SK-N-SH treated with all-trans-retinoic acid at 6 μM for 48 hours (cell line): ENCODE measurements at regions not wholly inside any gene's neighbourhood (a gene's known extent, or its start where the extent isn't known, plus 50 kb on each side); places are given as distances from the start of the nearest gene placed in this dataset.

Experiments used
- ATAC-seq: fragments of 200-7000 bp; cut with Tn5 transposase; 3 replicates; pipeline ENCODE4 v1.9.1; 2020; ENCODE audit warnings: mild to moderate bottlenecking, moderate library complexity
- ARNTL ChIP-seq: fragments of 450-650 bp; formaldehyde crosslinking; IDR thresholded peaks from 2 replicates; pipeline ENCODE4 v1.5.0; 2020; ENCODE audit warnings: low read depth, mild to moderate bottlenecking, moderate library complexity, borderline replicate concordance
- BACH2 ChIP-seq: fragments of 250-450 bp; sonication (Bioruptor Pico); IDR thresholded peaks from 2 replicates; pipeline ENCODE4 v1.9.0; 2021; ENCODE audit warnings: mild to moderate bottlenecking, borderline replicate concordance
- CREB5 ChIP-seq: fragments of 250-450 bp; sonication (Bioruptor Pico); IDR thresholded peaks from 2 replicates; pipeline ENCODE4 v1.5.1; 2020; ENCODE audit warnings: low read depth, mild to moderate bottlenecking, moderate library complexity
- CSDC2 ChIP-seq: fragments of 250-450 bp; sonication (Bioruptor Pico); IDR thresholded peaks from 2 replicates; pipeline ENCODE4 v1.5.0; 2020; ENCODE audit warnings: mild to moderate bottlenecking, moderate library complexity
- ISL1 ChIP-seq: fragments of 250-450 bp; sonication (Bioruptor Pico); IDR thresholded peaks from 2 replicates; pipeline ENCODE4 v2.1.2; 2022; ENCODE audit warnings: mild to moderate bottlenecking, moderate library complexity
- PATZ1 ChIP-seq: fragments of 250-450 bp; sonication (Bioruptor Pico); IDR thresholded peaks from 2 replicates; pipeline ENCODE4 v1.8.0; 2020; ENCODE audit warnings: mild to moderate bottlenecking, moderate library complexity, borderline replicate concordance
- PPARA ChIP-seq: fragments of 250-450 bp; sonication (Bioruptor Pico); IDR thresholded peaks from 2 replicates; pipeline ENCODE4 v1.5.0; 2020; ENCODE audit warnings: mild to moderate bottlenecking, borderline replicate concordance
- RARB ChIP-seq: fragments of 250-450 bp; sonication (Bioruptor Pico); IDR thresholded peaks from 2 replicates; pipeline ENCODE4 v1.8.0; 2021; ENCODE audit warnings: mild to moderate bottlenecking, moderate library complexity
- SNAI2 ChIP-seq: fragments of 250-450 bp; sonication (Bioruptor Pico); IDR thresholded peaks from 2 replicates; pipeline ENCODE4 v1.5.0; 2020; ENCODE audit warnings: mild to moderate bottlenecking, moderate library complexity
- TCF4 ChIP-seq: fragments of 250-450 bp; sonication (Bioruptor Pico); IDR thresholded peaks from 2 replicates; pipeline ENCODE4 v1.8.0; 2021; ENCODE audit warnings: mild to moderate bottlenecking, moderate library complexity, borderline replicate concordance
- TOX ChIP-seq: fragments of 250-450 bp; sonication (Bioruptor Pico); IDR thresholded peaks from 2 replicates; pipeline ENCODE4 v1.8.0; 2021; ENCODE audit warnings: mild to moderate bottlenecking, moderate library complexity, borderline replicate concordance
- TSHZ2 ChIP-seq: fragments of 250-450 bp; sonication (Bioruptor Pico); IDR thresholded peaks from 2 replicates; pipeline ENCODE4 v1.5.0; 2020; ENCODE audit warnings: mild to moderate bottlenecking, moderate library complexity
- ZC3H10 ChIP-seq: fragments of 250-450 bp; sonication (Bioruptor Pico); IDR thresholded peaks from 2 replicates; pipeline ENCODE4 v1.5.1; 2021; ENCODE audit warnings: mild to moderate bottlenecking, moderate library complexity
- ZFP3 ChIP-seq: fragments of 250-450 bp; sonication (Bioruptor Pico); IDR thresholded peaks from 2 replicates; pipeline ENCODE4 v1.5.0; 2020; ENCODE audit warnings: mild to moderate bottlenecking, moderate library complexity
- ZFP30 ChIP-seq: fragments of 450-650 bp; formaldehyde crosslinking; IDR thresholded peaks from 2 replicates; pipeline ENCODE4 v1.5.0; 2022; ENCODE audit warnings: mild to moderate bottlenecking, moderate library complexity
- ZNF565 ChIP-seq: fragments of 450-650 bp; formaldehyde crosslinking; conservative IDR thresholded peaks from 2 replicates; pipeline ENCODE4 v1.5.0; 2020; ENCODE audit warnings: low read depth, mild to moderate bottlenecking, moderate library complexity
- ZNF70 ChIP-seq: fragments of 450-650 bp; formaldehyde crosslinking; IDR thresholded peaks from 2 replicates; pipeline ENCODE4 v1.5.0; 2020; ENCODE audit warnings: mild to moderate bottlenecking, moderate library complexity
- ZNF8 ChIP-seq: fragments of 450-650 bp; formaldehyde crosslinking; IDR thresholded peaks from 2 replicates; pipeline ENCODE4 v1.5.0; 2020; ENCODE audit warnings: mild to moderate bottlenecking, moderate library complexity
- TF ChIP-seq, protein P1 (sequence below): fragments of 250-450 bp; sonication (Bioruptor Pico); IDR thresholded peaks from 2 replicates; pipeline ENCODE4 v1.8.0; 2021; ENCODE audit warnings: low read depth, mild to moderate bottlenecking, moderate library complexity, borderline replicate concordance
- TF ChIP-seq, protein P2 (sequence below): fragments of 250-450 bp; sonication (Bioruptor Pico); IDR thresholded peaks from 2 replicates; pipeline ENCODE4 v1.5.1; 2021; ENCODE audit warnings: mild to moderate bottlenecking, moderate library complexity

DNA sequence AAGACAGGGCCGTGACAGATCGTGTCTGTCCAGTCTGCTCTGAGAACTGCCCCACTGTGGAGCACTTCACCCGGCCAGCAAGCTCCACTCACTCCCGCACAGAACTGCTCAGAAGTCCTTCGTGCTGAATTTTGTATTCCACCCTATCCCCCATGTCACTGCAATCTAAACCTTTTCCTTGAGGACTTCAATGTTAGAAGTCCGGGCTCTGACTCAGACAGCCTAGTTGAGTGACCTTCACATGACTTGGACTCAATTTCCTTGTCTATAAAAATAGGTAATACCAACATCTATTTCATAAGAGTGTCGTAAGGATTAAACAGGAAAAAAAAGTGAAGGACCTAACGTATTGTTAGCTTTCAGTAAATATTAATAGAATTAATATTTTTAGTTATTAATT is 161.6 kb downstream of the QRSL1 start:
- TF ChIP-seq PPARA (CRISPR knock-in tag): no peak
- ATAC-seq: no peak

DNA sequence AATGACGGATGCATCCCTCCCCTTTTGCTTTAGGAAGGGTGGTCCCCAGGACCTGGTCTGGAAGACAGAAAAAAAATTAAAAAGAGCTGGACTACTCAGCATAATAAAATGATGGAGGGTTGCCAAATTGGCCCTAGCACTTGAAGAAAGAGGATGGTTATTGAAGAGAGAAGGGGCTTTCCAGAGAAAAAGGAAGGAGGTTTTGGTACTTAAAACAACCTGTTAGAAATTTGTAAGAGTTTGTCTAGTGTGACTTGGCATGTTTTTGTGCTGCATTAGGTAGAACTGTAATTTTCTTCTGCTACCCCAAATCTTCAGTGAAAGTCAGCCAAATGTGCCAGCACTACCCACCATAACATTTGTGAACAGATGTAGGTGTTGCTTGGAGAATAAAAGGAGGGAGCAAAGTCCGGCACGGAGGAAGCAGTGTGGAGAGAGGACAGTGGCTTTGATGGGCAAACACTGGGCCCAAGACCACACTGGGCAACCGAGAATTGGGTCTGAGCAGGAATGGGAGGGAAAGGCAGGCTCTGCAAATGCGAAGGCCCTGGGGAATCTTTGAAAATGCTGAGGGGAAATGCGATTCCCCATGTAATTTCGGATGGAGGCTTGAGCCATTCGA is 160.9 kb downstream of the QRSL1 start:
- no peak for ATAC-seq
- TF ChIP-seq TOX: no peak
- TF ChIP-seq, protein P1, sequence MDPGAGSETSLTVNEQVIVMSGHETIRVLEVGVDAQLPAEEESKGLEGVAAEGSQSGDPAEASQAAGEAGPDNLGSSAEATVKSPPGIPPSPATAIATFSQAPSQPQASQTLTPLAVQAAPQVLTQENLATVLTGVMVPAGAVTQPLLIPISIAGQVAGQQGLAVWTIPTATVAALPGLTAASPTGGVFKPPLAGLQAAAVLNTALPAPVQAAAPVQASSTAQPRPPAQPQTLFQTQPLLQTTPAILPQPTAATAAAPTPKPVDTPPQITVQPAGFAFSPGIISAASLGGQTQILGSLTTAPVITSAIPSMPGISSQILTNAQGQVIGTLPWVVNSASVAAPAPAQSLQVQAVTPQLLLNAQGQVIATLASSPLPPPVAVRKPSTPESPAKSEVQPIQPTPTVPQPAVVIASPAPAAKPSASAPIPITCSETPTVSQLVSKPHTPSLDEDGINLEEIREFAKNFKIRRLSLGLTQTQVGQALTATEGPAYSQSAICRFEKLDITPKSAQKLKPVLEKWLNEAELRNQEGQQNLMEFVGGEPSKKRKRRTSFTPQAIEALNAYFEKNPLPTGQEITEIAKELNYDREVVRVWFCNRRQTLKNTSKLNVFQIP (CRISPR knock-in tag): no peak
- no peak for TF ChIP-seq PPARA (CRISPR knock-in tag)
- TF ChIP-seq RARB (CRISPR knock-in tag): no peak
- TF ChIP-seq ZC3H10 (CRISPR knock-in tag): no peak
- no peak for TF ChIP-seq CREB5
- TF ChIP-seq ARNTL (CRISPR knock-in tag): no peak
- TF ChIP-seq PATZ1 (CRISPR knock-in tag): no peak
- no peak for TF ChIP-seq SNAI2
- TF ChIP-seq ZNF565: no peak
- TF ChIP-seq, protein P2, sequence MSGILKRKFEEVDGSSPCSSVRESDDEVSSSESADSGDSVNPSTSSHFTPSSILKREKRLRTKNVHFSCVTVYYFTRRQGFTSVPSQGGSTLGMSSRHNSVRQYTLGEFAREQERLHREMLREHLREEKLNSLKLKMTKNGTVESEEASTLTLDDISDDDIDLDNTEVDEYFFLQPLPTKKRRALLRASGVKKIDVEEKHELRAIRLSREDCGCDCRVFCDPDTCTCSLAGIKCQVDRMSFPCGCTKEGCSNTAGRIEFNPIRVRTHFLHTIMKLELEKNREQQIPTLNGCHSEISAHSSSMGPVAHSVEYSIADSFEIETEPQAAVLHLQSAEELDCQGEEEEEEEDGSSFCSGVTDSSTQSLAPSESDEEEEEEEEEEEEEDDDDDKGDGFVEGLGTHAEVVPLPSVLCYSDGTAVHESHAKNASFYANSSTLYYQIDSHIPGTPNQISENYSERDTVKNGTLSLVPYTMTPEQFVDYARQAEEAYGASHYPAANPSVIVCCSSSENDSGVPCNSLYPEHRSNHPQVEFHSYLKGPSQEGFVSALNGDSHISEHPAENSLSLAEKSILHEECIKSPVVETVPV (CRISPR knock-in tag): no peak
- no peak for TF ChIP-seq ZNF70 (CRISPR knock-in tag)
- no peak for TF ChIP-seq TCF4 (CRISPR knock-in tag)
- no peak for TF ChIP-seq ISL1 (CRISPR knock-in tag)
- TF ChIP-seq BACH2 (CRISPR knock-in tag): no peak
- no peak for TF ChIP-seq ZNF8 (CRISPR knock-in tag)

- TF ChIP-seq CSDC2 (CRISPR knock-in tag) (no peak), ISL1 (CRISPR knock-in tag) (no peak), TSHZ2 (no peak), BACH2 (CRISPR knock-in tag) (no peak), TOX (no peak), ZNF8 (CRISPR knock-in tag) (no peak), ZNF565 (no peak), SNAI2 (no peak), ZC3H10 (CRISPR knock-in tag) (no peak), ZFP30 (CRISPR knock-in tag) (no peak), TCF4 (CRISPR knock-in tag) (no peak), PPARA (CRISPR knock-in tag) (no peak), ZFP3 (no peak)
- TF ChIP-seq, protein P1 (CRISPR knock-in tag): no peak
- TF ChIP-seq, all 23 proteins: peak for 0
- no peak for ATAC-seq
Measured at GRCh38 chr6:106789428-106790148, 160.2 kb downstream of the QRSL1 start.
